Dedifferentiated amniotic fluid mesenchymal stem cell (primary cell): ENCODE measurements at regions not wholly inside any gene's neighbourhood (a gene's known extent, or its start where the extent isn't known, plus 50 kb on each side); places are given as distances from the start of the nearest gene placed in this dataset.
"Not testable (repeated sequence)": the region's sequence is repeated elsewhere in the genome, so short reads cannot be mapped to it uniquely, and the experiment has no call there.

Experiments
- DNase-seq: peaks from one replicate; pipeline ENCODE4 v3.0.0-alpha.2; 2016; ENCODE audit errors: extremely low spot score

DNA sequence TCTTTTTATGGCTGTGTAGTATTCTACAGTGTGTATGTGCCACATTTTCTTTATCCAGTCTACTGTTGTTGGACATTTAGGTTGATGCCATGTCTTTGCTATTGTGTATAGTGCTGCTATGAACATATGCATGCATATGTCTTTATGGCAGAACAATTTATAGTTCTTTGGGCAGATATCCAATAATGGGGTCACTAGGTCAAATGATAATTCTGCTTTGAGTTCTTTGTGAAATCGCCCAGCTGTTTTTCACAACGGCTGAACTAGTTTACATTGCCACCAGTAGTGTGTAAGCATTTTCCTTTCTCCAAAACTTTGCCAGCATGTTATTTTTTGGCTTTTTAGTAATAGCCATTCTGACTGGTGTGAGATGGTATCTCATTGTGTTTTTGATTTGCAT lies 214.8 kb upstream of the TMEM229A start:
- DNase-seq = no peak

- no peak for DNase-seq
Observed at GRCh38 chr7:124246262-124246863, 213.5 kb upstream of the TMEM229A start.

- not testable (repeated sequence) for DNase-seq
Observed at GRCh38 chr7:124244469-124244868, 211.6 kb upstream of the TMEM229A start.

DNA sequence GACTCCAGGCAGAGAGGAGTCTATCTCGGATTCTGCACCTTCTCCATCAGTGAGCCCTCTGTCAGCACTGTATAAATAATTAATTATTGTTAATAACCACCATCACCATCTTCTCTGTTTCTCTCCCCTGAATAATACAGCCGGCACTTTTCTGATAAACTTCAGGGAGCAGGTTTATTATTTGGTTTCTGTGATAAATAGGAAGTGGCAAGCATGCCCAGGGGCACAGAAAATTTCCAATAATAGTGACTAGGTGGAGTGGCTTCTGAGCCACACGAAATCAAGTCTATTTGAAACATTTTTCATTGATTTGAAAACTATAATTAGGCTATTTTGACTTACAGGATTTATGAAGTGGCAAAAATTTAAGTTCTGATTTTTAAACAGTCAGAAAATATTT lies 186.8 kb upstream of the TMEM229A start:
- DNase-seq = no peak

DNA sequence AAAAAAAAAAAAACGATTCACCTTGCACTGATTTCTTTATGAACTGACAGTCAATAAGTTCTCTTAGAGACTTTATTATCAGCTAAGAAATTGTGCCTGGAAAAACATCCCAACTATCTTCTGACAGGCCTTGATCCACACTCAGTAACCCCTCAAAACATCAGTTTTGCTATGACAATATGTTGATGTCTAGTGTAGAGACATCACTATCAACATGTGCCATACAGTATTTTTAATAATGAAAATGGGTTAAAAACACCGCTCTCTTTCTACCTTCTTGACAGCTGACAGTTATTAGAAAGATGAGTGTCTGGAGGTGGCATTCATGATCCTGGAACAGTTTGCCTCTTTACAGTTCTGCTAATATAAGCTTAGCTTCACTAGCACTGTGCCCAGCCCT lies 175.8 kb upstream of the TMEM229A start:
- DNase-seq = no peak

DNA sequence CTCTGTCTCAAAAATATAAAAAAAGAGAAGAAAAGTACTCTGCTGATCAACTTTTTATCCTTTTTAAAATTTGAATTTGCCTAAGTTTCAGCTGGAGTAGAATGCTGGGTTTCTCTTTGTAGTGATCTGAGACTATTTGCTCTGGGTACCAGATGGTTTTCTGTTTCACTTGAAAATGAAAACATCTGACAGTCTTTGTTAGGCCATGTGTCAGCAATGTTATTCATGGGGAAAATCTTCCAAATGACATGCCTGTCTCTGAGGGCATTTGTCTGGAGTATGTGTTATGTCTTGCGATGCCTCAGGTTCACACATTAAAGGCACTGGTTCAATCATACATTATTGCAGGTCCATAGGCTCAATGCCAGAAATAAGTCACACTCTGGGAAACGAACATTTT lies 175.3 kb upstream of the TMEM229A start:
- DNase-seq = no peak

DNA sequence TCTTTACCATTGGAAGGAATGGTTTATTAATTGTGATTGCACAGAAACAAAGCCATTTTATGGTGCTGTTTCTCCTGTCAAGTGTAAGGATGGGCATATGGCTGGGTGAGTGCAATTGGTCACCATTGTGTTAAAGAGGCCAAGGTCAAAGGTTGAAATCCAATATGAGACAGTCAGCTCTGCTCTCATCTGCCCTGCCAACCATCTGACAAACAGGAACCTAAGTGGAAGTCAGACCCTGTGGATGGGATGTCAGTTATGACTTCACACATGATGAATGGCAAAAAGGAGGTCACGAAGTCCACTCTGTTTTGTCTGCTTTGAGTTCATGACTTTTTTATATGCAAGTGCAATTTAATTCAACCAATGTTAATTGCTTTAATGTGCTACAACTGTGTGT lies 172.7 kb upstream of the TMEM229A start:
- no peak for DNase-seq

DNA sequence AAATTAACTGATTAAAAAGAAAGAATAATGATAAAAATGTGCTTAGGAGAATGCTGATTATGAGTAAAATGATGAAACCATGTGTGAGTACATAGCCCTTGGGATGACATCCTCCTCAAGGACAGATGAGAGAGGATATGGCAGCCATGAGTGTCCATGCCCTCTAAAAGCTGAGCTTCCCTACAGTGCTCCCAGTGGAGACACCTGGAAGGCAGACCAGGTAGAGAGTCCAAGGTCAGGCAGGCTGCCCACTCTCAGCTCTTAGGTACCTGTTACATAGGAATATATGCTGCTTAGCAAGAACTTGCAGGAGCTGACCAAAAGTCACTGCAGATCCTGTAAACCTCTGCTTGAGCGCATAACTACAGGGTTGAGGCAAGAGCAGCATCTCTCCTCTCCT lies 169.7 kb upstream of the TMEM229A start:
- no peak for DNase-seq

DNA sequence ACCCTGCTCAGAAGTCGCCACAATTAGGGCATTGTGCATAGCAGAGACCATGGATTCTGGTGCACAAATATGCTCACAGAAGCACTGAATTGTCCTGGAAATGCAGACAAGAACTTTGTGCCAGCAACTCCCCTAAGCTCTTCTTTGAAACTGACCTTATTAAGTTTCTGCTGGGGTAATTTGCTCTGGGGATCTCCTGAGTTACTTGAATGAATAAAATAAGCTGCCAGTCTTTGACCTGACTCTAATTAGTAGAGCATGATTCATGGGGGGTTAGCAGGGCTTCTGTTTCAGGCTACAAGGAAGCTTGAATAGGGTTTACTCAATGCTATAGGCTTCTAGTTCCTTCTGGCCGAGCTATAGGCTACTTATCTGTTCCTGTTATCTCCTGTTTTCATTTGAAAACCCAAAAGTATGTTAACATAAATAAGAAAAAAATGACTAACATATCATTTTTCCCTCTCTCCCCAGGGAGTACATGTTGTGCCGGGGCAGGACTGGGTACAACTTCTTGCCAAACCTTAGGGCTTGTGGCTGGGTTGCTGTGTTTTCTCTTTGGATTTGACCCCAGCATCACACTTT lies 169.0 kb upstream of the TMEM229A start:
- DNase-seq = no peak

DNA sequence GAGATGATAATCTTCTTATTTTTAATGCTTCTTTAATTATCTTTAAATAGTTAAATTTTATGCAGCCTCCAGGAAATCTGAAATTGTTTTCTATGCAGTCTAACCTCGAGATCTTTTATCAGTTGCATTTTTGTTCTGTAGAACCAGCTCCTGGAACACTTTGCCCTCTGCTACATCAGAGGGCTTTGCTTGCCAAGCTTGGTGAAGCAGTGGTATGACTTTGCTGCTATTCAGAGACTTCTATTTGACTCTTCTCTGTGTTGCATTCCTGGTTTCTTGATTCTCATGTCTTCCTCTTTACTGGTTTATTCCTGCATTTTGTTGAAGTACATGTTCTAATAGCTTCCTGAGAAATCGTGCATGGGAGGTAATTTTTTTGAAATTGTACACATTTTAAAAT lies 163.7 kb upstream of the TMEM229A start:
- no peak for DNase-seq

GRCh38 chr7:124192885-124193284 lies 160.0 kb upstream of the TMEM229A start:
- no peak for DNase-seq

DNA sequence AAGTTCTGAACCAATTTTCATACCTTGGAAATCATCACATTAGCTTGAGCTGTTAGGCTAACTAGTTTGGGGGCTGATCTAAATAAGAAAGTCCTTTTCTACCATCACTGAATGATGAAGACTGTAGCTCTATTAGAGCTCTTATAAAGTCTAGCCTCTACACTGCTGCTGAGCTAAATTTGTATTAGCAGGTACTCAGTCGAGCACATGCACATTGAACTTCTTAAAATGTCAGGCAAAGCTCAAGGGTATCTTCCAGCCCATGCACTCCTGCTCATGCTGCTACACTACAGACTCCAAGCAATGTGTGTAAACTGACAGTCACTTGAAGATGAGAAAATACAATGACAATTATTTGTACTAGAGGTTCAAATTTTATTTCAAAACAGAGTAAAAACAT lies 158.8 kb upstream of the TMEM229A start:
- DNase-seq = no peak

DNA sequence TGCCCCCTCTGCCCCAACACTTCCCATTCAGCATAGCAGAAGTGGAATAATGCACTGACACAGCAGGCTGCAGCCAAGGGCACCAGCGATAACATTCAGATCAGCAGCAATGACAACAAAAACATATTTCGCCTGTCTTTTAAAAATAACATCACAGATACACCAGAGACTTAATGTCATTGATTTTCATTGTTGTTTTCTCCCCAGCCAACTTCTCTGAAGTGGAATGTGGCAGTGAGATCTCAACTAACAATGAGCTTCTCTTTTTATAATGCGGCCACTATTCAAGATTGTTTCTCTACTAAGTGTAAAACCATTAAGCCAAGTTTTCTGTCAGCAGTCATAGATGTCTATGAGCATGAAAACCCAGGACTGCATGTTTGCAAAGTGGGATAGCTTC lies 158.2 kb upstream of the TMEM229A start:
- no peak for DNase-seq

DNA sequence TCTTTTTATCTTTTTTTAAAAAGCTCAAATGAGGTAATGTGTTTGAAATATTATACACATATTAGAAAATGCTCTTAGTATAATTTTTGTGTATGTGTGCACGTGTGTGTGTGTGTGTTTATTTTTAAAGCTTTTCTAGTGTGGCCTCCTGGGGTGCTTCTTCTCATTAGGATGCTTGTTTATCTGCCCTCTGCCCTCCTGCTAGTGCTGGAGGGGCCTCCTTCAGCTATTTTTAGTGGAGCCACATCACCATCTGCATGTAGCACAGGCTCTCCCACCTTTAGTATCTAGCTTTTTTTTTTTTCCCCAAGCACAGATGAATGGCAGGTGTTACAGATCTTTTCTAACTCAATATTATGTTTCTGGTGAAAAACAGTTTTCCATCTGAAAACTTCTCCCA lies 155.7 kb upstream of the TMEM229A start:
- DNase-seq = no peak

- no peak for DNase-seq
Observed at GRCh38 chr7:124187962-124188361, 155.1 kb upstream of the TMEM229A start.

DNA sequence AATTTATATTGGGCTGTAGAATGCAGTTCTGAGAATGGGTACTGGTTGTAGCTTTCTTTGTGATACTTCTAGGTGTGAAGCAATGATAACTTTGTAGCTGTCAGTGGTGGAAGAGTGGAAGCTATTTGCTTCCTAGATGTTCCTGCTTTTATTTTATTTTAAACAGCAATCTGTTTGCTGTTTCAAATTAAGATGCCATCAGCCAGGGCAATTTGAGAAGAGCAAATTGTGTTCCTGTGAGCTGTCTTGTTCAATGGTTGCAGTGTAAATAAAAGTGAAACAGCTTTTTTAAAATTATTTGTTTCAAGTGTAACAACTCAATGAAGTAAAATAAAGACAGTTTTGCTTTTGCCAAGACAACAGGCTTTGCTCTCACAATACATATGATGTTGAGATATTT lies 150.8 kb upstream of the TMEM229A start:
- no peak for DNase-seq

- DNase-seq = no peak
Observed at GRCh38 chr7:124179641-124180040, 146.8 kb upstream of the TMEM229A start.

- no peak for DNase-seq
Observed at GRCh38 chr7:124177891-124178290, 145.0 kb upstream of the TMEM229A start.

DNA sequence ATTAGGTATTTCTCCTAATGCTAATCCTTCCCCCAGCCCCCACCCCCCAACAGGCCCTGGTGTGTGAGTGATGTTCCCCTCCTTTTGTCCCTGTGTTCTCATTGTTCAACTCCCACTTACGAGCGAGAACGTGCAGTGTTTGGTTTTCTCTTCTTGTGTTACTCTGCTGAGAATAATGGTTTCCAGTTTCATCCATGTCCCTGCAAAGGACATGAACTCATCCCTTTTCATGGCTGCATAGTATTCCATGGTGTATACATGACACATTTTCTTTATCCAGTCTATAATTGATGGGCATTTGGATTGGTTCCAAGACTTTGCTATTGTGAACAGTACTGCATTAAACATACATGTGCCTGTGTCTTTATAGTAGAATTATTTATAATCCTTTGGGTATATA lies 138.9 kb upstream of the TMEM229A start:
- not testable (repeated sequence) for DNase-seq

- no peak for DNase-seq
Observed at GRCh38 chr7:124171068-124171467, 138.2 kb upstream of the TMEM229A start.

GRCh38 chr7:124168616-124169015 lies 135.7 kb upstream of the TMEM229A start:
- no peak for DNase-seq

- no peak for DNase-seq
Observed at GRCh38 chr7:124162667-124163066, 129.8 kb upstream of the TMEM229A start.

DNA sequence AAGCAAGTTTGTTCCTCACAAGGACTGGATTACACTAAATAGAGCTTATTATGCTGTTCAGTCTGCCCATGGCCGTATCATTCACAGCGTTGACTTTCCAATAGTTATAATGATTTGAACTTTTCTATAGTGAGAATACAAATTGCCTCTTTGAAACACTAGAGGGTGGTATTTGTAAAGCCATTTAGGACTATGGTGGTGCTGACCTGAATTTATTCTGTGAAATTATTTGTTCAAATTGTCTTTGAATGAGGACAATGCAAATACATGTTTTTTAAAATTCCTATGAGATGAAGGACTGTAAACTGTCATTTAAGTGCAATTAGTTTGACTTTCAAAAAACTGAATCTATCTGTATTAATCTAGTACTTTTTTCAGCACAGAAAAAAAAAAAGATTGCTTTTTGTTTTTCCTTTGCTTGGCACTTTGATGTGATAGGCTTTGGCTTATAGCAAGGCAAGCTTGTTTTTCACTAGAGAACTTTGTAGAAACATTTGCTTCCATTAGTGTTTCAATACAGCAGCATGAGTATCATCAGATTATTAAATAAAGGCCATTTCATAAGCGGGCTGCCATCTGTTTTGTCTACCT lies 122.7 kb upstream of the TMEM229A start:
- peak; percentile 29 for DNase-seq
